ENCODE measurements at regions not wholly inside any gene's neighbourhood (a gene's known extent, or its start where the extent isn't known, plus 50 kb on each side); places are given as distances from the start of the nearest gene placed in this dataset.
A peak's percentile ranks its signal among the peaks of the same experiment; 100 is the strongest.

GRCh38 chr12:27382924-27383323 is 50.3 kb downstream of the BMAL2 start:
- no peak for DNase-seq (ENCODE audit: low spot score)

GRCh38 chr12:27383429-27384260 is 51.0 kb downstream of the BMAL2 start:
- peak; percentile 82 for DNase-seq (ENCODE audit: low spot score)

GRCh38 chr12:27384261-27384590 is 51.6 kb downstream of the BMAL2 start:
- DNase-seq (ENCODE audit: low spot score), result no peak

- DNase-seq (ENCODE audit: low spot score), result no peak
Measured at GRCh38 chr12:27385766-27386564, 53.3 kb downstream of the BMAL2 start.

- peak; percentile 28 for DNase-seq (ENCODE audit: low spot score)
Measured at GRCh38 chr12:27387473-27387872, 54.8 kb downstream of the BMAL2 start.

GRCh38 chr12:27388650-27389049 is 56.0 kb downstream of the BMAL2 start:
- DNase-seq (ENCODE audit: low spot score), result no peak

- no peak for DNase-seq (ENCODE audit: low spot score)
Measured at GRCh38 chr12:27394676-27395075, 51.9 kb upstream of the SMCO2 start.

- no peak for DNase-seq (ENCODE audit: low spot score)
Measured at GRCh38 chr12:27396216-27396815, 50.2 kb upstream of the SMCO2 start.
